ENCODE measurements at regions not wholly inside any gene's neighbourhood (a gene's known extent, or its start where the extent isn't known, plus 50 kb on each side); places are given as distances from the start of the nearest gene placed in this dataset.

DNA sequence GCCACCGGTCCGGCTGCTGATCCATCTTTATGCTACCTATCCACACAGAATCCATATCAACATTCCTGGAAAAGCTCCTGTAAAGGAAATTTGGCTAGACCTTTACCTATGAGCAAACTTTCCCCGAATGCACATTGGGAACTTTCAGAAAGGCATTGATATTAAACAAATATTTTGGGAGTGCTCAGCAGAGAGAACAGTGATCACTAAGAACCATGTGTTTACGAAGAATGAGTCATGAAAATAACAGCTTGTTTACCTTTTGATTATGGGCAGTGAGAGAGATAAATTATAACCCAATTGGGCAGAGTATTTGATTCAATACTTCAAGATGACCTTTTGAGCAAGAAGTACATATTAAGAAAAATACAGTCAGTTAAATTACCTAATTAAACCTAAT is 189.7 kb upstream of the CDH2 start:
- TF ChIP-seq, protein P1, sequence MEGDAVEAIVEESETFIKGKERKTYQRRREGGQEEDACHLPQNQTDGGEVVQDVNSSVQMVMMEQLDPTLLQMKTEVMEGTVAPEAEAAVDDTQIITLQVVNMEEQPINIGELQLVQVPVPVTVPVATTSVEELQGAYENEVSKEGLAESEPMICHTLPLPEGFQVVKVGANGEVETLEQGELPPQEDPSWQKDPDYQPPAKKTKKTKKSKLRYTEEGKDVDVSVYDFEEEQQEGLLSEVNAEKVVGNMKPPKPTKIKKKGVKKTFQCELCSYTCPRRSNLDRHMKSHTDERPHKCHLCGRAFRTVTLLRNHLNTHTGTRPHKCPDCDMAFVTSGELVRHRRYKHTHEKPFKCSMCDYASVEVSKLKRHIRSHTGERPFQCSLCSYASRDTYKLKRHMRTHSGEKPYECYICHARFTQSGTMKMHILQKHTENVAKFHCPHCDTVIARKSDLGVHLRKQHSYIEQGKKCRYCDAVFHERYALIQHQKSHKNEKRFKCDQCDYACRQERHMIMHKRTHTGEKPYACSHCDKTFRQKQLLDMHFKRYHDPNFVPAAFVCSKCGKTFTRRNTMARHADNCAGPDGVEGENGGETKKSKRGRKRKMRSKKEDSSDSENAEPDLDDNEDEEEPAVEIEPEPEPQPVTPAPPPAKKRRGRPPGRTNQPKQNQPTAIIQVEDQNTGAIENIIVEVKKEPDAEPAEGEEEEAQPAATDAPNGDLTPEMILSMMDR (IDR thresholded peaks at IDR 0.05): no peak

DNA sequence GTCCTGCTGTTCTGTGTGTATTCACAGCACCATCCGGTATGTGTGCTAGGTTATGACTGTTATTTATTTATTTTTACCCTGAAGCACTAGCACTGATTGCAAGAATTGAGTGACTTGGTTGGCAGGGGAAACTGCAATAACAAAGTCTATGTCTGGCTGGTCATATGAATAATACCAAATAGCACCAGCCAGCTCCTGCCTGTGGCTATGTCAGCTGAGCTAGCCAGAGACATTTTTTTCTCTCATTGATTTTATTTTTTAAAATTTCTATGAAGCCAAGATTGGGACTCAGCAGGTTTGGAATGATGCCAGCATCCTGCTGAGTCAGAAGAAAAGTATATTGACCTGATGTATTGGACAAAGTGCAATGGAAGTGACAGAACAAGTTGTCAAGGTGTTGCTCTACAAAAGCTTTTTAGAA is 188.5 kb upstream of the CDH2 start:
- TF ChIP-seq, protein P1 (IDR thresholded peaks at IDR 0.05): no peak

DNA sequence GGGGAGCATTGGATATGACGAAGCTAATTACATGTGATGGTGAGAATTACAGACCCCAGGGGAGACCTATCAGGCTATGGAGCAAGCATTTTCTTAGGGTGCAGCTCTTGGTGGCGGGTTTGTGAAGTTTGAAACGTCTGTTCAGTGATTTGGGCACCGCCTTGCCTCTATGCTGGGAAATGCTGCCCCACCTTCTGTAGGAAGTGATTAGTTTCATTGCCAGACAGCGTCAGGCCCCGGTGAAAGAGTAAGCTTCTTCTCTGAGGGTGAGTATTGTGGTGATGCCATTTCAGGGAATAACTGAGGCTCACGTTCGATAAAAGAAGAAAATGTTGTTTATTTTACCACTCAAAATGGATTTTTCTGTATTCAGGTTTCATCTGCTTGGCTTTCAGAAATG is 186.2 kb upstream of the CDH2 start:
- TF ChIP-seq, protein P1 (IDR thresholded peaks at IDR 0.05): no peak

DNA sequence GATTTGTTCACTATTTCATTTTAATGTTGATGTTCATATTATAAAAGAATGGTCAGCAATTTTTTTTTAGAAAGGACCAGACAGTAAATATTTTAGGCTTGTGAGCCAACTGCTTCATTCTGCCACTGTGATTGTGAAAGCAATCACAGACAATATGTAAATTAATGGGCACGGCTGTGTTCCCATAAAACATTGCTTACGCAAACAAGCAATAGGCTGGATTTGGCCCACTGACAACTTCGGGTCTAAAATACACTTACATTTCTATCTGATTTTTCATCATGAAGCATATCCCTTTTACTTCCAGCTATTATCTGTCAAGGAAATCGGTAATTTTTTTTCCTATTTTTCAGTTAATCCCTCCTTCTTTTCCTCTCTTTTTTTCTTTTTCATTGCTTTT is 182.2 kb upstream of the CDH2 start:
- TF ChIP-seq, protein P1 (IDR thresholded peaks at IDR 0.05): no peak

DNA sequence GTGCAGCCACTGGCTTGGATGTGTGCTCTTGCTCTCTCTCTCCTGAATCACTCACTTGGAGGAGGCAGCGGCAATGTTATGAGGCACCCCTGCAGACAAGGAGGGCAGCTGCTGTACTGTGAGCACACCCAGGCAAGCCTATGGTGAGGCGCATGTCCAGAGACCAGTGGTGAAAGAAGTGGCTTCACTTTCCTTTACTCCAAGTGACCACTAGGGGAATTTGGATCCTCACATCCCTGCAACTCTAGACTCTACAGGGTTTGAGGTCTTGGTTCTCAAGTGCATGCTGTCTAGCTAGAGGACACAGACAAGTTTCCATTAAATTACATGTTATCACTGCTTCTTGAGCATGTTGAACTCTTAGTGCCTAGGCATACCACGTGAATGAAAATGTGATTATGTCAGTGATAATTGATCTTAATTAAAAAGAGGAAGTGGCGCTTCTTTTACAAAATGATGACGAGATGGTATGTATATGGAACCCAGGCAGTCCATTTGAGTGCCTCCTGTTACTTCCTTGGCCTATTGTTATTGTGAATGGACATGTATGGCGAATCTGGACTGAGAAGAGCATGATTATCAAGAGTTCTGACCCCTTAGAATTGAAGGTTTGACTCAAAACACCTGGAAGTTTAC is 181.0 kb upstream of the CDH2 start:
- TF ChIP-seq, protein P1 (IDR thresholded peaks at IDR 0.05): no peak

DNA sequence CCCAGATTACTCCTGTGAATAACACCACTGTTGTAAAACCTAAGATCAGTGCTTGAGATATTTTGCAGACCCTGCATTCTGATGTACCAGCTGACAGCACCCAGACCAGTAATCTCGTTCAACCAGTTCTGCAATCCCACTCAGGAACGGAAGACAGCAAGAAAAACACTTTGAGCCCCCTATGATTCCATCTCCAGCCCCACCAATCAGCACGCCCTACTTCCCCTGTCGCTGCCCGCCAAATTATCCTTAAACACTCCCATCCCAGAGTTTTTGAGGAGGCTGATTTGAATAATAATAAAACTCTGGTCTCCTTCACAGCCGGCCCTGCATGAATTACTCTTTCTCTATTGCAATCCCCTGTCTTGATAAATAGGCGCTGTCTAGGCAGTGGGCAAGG is 173.9 kb upstream of the CDH2 start:
- TF ChIP-seq, protein P1 (IDR thresholded peaks at IDR 0.05): no peak

DNA sequence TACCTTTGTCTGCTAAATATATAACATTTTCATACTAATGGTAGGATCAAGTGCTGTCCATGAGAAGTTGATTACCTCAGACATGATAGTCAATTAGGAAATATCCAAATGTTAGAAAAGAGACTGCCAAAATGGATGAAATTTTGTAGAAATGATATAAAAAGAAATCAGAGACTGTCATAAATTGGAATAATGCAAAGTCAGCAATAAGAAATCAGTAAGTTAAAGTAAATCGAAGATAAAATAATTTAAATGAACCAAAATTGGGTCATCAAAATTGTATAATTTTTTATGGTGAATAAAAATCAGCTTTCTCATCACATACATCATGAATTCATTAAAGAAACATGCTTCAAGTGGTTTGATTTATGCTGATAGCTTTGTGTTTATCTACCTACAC is 165.3 kb upstream of the CDH2 start:
- TF ChIP-seq, protein P1 (IDR thresholded peaks at IDR 0.05): no peak

DNA sequence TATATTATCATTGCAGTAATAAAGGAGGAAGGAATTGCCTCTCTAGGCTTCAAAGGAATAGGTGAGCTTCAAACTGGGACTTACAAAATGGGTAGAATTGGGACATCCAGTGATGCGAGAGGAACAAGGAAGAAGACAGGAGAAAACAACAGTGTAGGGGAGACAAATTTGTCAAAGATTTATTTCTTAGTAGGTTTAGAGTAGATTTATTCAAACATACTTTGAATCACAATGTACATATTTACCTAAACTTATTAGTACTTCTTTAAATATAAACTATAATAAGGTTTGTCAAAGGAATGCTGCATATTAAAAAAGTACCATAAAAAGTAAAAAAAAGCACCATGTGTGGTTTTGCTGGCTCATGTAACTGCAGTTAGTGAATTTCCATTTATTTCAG is 161.4 kb upstream of the CDH2 start:
- TF ChIP-seq, protein P1 (IDR thresholded peaks at IDR 0.05): no peak
